ENCODE measurements at regions not wholly inside any gene's neighbourhood (a gene's known extent, or its start where the extent isn't known, plus 50 kb on each side); places are given as distances from the start of the nearest gene placed in this dataset.

DNA sequence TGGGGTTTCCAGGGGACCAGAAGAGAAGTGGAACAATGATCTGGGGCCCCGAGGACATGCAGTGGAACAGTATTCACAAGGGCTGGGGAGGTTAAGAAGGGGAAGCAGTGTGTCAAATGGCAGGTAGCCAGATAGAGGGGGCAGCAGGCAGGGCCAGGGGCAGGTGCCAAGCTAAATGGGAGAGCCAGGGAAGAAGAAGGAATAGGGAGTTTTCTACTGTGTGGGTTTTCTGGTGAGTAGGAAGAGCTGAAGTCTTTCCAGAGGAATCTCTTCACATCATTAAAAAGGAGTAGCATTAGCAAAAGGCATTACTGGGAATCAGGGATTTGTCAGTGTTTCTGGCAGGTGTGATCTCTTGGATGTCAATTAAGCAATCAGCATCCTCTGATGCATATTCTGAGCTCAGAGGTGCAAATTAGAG, 55.8 kb downstream of the IRAG1 start:
- H3K27ac ChIP-seq (replicated peaks), result no peak overlapping the region
- no peaks in the 10 kb centered on the region for H3K36me3 ChIP-seq
- no peak overlapping the region for H3K4me3 ChIP-seq
- TF ChIP-seq, protein P1, sequence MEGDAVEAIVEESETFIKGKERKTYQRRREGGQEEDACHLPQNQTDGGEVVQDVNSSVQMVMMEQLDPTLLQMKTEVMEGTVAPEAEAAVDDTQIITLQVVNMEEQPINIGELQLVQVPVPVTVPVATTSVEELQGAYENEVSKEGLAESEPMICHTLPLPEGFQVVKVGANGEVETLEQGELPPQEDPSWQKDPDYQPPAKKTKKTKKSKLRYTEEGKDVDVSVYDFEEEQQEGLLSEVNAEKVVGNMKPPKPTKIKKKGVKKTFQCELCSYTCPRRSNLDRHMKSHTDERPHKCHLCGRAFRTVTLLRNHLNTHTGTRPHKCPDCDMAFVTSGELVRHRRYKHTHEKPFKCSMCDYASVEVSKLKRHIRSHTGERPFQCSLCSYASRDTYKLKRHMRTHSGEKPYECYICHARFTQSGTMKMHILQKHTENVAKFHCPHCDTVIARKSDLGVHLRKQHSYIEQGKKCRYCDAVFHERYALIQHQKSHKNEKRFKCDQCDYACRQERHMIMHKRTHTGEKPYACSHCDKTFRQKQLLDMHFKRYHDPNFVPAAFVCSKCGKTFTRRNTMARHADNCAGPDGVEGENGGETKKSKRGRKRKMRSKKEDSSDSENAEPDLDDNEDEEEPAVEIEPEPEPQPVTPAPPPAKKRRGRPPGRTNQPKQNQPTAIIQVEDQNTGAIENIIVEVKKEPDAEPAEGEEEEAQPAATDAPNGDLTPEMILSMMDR (IDR thresholded peaks at IDR 0.05; ENCODE audit: borderline replicate concordance), result no peak
- no peaks in the 10 kb centered on the region for H3K27me3 ChIP-seq (ENCODE audit: low read depth)
- H3K9me3 ChIP-seq (replicated peaks), result no peaks in the 10 kb centered on the region
- H3K4me1 ChIP-seq, result peaks cover 15% of the 10 kb centered on the region
- intact Hi-C loops (cut with micrococcal nuclease), result no loop called here
- DNase-seq, result no peak

DNA sequence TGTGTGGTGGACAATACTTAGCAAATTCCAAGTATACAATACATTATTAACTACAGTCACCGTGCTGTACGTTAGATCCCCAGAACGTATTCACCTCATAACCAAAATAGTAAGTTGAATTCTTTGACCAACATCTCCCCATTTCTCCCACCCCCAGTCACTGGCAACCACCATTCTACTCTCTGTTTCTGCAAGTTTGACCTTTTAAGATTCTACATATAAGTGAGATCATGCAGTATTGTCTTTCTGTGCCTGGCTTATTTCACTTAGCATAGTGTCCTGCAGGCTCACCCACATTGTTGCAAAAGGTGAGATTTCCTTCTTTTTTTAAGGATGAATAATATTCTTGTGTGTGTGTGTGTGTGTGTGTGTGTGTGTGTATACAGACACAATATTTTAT, 59.1 kb downstream of the IRAG1 start:
- Histone ChIP-seq H3K27me3 (ENCODE audit: low read depth) (no peaks in the 10 kb centered on the region), H3K27ac (replicated peaks) (no peak overlapping the region), H3K36me3 (no peaks in the 10 kb centered on the region), H3K4me1 (no peaks in the 10 kb centered on the region), H3K9me3 (replicated peaks) (no peaks in the 10 kb centered on the region), H3K4me3 (no peak overlapping the region)
- DNase-seq, result no peak
- intact Hi-C loops (cut with micrococcal nuclease), result no loop called here
- TF ChIP-seq, protein P1 (IDR thresholded peaks at IDR 0.05; ENCODE audit: borderline replicate concordance), result no peak

DNA sequence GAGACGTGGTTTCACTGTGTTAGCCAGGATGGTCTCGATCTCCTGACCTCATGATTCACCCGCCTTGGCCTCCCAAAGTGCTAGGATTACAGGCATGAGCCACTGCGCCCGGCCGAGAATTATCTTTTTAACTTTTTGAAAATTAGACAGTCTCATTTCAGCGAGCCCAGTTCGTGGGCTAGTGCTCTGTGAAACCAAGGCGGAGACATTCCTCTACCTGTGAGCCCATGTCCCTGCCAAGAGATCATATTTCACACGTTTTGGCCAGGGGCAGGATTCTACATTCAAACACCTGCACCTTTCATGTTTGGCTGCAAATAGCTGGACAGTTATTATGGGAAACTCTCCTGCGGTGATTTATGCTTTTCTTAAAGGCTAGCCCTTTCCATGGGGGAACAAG, 60.3 kb downstream of the IRAG1 start:
- no peak overlapping the region for H3K4me3 ChIP-seq
- no peak for DNase-seq
- H3K27ac ChIP-seq (replicated peaks), result no peak overlapping the region
- TF ChIP-seq, protein P1 (IDR thresholded peaks at IDR 0.05; ENCODE audit: borderline replicate concordance), result no peak
- no peaks in the 10 kb centered on the region for H3K36me3 ChIP-seq
- H3K4me1 ChIP-seq, result no peaks in the 10 kb centered on the region
- no peaks in the 10 kb centered on the region for H3K27me3 ChIP-seq (ENCODE audit: low read depth)
- H3K9me3 ChIP-seq (replicated peaks), result no peaks in the 10 kb centered on the region
- intact Hi-C loops (cut with micrococcal nuclease), result no loop called here

DNA sequence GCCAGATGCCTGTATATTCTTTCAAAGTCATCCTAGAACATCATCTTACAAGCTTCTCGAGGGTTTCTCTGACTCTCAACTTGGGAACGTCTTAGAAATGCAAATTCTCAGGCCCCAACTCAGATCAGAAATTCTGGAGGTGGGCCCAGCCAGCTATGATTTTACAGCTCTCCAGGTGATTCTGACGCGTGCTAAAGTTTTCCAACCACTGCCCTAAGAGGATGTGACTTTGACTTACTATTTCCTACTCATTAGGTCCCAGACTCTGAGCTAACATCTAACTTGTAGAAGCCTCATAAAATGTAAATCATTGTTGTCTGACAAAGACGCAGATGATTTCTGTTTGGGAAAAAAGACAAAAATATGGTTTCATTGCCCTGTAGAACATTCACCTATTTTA, 61.1 kb downstream of the IRAG1 start:
- no peak overlapping the region for H3K4me3 ChIP-seq
- intact Hi-C loops (cut with micrococcal nuclease), result no loop called here
- TF ChIP-seq, protein P1 (IDR thresholded peaks at IDR 0.05; ENCODE audit: borderline replicate concordance), result no peak
- no peak overlapping the region for H3K27ac ChIP-seq (replicated peaks)
- H3K36me3 ChIP-seq, result no peaks in the 10 kb centered on the region
- H3K9me3 ChIP-seq (replicated peaks), result no peaks in the 10 kb centered on the region
- DNase-seq, result no peak
- no peaks in the 10 kb centered on the region for H3K27me3 ChIP-seq (ENCODE audit: low read depth)
- no peaks in the 10 kb centered on the region for H3K4me1 ChIP-seq

DNA sequence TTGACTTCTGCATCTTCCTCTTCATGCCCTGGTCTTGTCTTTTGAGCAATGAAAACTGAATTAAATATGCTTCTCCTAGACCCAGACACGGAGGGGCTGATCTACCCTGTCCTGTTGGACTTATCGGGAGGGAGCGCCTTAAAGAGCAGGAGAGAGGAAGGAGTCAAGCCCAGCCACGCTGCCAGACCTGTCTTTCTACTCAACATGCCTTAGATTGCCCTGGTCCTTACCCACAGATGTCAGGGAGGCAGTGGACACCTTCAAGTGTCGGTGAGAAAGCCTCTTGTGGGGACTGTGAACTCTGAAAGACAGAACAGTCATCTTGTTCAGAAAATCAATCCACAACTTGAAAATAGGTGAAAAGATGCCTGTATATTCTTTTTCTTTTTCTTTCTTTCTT, 61.8 kb downstream of the IRAG1 start:
- H3K9me3 ChIP-seq (replicated peaks), result no peaks in the 10 kb centered on the region
- intact Hi-C loops (cut with micrococcal nuclease), result no loop called here
- no peaks in the 10 kb centered on the region for H3K36me3 ChIP-seq
- H3K27me3 ChIP-seq (ENCODE audit: low read depth), result no peaks in the 10 kb centered on the region
- TF ChIP-seq, protein P1 (IDR thresholded peaks at IDR 0.05; ENCODE audit: borderline replicate concordance), result no peak
- H3K4me3 ChIP-seq, result no peak overlapping the region
- no peaks in the 10 kb centered on the region for H3K4me1 ChIP-seq
- DNase-seq, result no peak
- H3K27ac ChIP-seq (replicated peaks), result no peak overlapping the region

Data from left ventricle myocardium inferior (tissue), 1 donor.